HG02981 (cell line): ENCODE measurements at regions not wholly inside any gene's neighbourhood (a gene's known extent, or its start where the extent isn't known, plus 50 kb on each side); places are given as distances from the start of the nearest gene placed in this dataset.
"Not testable (repeated sequence)": the region's sequence is repeated elsewhere in the genome, so short reads cannot be mapped to it uniquely, and the experiment has no call there.

ENCODE experiments used
- ATAC-seq: cut with Tn5 transposase; IDR thresholded peaks from one replicate; pipeline ENCODE4 v1.9.1; 2021; ENCODE audit warnings: mild to moderate bottlenecking, moderate library complexity; ENCODE audit not compliant: unreplicated experiment

- not testable (repeated sequence) for ATAC-seq
Measured at GRCh38 chr18:27510036-27510633, 325.0 kb upstream of the CHST9 start.

DNA sequence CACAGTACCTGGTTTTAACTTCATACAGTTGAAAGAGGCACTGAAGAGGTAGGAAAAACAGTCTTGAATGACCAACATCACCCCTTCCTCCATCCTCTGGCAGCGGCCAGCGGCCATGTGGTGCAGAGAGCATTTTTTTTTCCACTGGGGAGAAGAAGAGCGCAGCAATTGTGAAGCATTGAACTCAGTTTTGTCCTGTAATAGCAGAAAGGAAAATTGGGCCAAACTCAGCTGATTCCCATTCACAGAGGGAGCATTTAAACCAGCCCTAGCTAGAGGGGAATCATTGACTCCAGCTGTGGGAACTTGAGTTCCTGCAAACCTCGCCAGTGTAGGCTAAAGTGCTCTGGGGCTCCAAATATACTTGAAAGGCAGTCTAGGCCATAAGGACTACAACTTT is 316.6 kb upstream of the CHST9 start:
- no peak for ATAC-seq

- no peak for ATAC-seq
Measured at GRCh38 chr18:27500531-27500930, 315.4 kb upstream of the CHST9 start.

- ATAC-seq = no peak
Measured at GRCh38 chr18:27497246-27497645, 312.1 kb upstream of the CHST9 start.

GRCh38 chr18:27493182-27493581 is 308.1 kb upstream of the CHST9 start:
- no peak for ATAC-seq

GRCh38 chr18:27491772-27492171 is 306.7 kb upstream of the CHST9 start:
- ATAC-seq = no peak

DNA sequence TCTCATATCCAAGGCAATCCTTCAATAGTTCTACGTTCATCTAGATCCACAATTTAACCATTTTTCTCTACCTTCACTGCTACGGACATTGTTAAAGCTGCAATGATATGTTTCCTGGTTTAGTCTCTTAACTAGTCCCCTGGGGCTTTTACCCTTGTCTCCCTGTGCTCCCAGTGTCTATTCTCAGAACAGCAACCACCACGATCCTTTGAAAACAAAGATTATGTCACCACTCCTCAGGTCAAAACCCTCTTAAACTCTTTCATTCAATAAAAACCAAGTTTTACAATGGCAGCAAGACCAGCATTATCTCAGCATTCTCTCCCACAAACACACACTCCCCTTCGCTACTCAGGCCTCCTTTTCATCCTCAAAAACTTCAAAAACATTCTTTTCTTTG is 298.2 kb upstream of the CHST9 start:
- no peak for ATAC-seq

DNA sequence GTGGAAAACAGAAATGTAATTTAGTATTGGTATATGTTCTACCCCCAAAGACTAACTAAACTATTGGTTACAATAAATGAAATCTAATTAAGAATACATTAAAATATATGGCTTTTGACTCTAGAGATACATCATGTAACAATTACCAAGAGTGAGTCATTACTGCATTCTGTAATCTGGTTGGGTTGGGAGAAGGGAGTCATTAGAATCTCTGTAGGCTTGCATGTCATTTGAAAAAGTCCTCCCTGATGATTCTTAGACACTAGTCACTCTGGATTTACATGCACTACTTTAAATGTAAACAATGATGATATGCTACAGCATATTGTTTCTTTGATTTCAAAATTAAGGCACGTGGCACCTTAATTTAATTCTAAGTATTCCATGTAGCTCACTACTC is 293.4 kb upstream of the CHST9 start:
- no peak for ATAC-seq

GRCh38 chr18:27473318-27473717 is 288.2 kb upstream of the CHST9 start:
- ATAC-seq = no peak

GRCh38 chr18:27467073-27467472 is 282.0 kb upstream of the CHST9 start:
- no peak for ATAC-seq

- ATAC-seq = no peak
Measured at GRCh38 chr18:27461957-27462356, 276.8 kb upstream of the CHST9 start.

GRCh38 chr18:27449104-27449503 is 264.0 kb upstream of the CHST9 start:
- no peak for ATAC-seq

- ATAC-seq = no peak
Measured at GRCh38 chr18:27447930-27448329, 262.8 kb upstream of the CHST9 start.

DNA sequence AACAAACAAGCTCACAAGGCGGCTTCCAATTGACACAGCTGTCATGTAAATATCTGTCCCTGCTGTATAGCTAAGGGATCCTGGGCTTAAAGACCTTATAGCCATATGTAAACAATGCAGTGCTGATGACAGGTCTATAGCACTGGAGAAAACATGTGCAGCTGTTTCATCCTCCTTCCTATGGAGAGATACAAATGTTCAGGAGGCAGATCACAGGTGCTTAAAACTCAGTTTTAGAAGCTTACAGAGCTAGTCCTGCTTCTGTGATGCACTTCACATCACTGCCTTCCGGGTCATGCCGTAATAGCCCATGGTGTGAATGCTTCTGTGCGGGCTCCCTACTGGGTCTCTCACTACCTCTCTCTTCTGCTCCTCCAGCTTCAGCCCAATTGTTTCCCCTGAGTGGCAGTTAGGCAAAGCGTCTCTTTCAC is 262.4 kb upstream of the CHST9 start:
- no peak for ATAC-seq

DNA sequence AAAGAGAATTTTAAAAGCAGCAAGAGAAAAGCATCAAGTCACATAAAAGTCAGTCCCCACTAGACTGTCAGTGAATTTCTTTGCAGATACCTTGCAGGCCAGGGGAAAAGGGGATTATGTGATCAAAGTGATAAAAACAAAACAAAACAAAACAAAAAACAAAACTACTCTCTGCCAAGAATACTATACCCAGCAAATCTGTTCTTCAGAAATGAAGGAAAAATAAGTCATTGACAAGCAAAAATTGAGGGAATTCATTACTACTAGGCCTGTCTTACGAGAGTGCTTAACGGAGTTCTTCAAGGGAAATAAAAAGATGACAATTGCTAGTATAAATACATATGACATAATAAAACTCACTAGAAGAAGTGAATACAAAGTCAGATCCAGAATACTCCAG is 245.5 kb upstream of the CHST9 start:
- no peak for ATAC-seq

DNA sequence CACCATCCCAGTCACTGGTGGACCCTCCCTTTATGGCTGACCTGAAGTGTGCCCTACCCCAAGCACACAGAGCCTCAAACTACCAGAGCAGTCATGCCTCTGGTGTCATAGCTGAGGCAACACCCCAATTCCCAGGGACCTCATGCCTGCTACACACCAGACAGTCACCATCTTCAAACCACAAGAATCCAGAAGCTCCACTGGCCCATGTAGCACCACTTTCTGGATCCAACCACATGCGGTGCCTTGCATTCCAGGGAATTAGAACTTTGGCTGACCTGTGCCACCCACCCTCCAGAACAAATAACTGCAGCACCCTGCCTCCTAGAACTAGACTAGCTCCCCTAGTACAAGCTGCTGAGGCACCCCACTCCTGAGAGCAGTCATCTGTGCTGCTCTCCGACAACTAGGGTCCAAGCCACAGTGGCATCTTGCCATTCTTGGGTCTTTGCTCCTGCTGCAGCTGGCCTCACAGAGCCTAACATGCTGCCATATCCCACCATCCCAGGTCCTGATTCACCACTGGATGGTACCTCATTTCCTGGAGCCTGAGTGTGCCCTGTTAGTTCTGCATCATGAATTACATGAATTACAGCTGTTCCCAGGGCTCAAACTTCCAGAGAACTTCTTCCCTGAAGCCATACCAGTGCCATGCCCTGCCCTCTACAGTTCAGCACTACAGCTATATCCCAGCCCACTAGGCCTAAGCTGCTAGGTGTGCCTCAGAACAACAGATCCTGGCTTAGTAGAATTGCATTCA is 243.8 kb upstream of the CHST9 start:
- ATAC-seq = no peak

GRCh38 chr18:27428120-27428519 is 243.0 kb upstream of the CHST9 start:
- ATAC-seq = no peak

GRCh38 chr18:27423581-27423980 is 238.5 kb upstream of the CHST9 start:
- no peak for ATAC-seq

- no peak for ATAC-seq
Measured at GRCh38 chr18:27419646-27420045, 234.5 kb upstream of the CHST9 start.

DNA sequence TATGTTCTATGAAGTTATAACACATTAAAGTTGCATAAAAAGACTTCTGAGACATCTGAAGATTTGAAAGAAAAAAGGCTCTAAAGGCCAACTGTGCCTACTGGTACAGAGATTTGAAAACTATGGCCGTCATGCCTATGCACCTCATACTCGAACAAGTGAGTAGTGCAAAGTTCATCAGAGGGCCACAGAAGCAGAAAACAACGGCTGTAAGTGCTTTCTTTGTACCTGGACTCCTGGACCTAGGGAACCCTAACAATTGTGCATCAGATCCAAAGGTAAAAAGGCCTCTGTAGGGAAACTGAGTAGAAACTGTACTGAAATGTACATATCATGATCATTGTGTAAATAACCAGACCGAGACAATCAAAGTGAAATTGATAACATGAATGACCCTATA is 230.4 kb upstream of the CHST9 start:
- ATAC-seq = no peak

GRCh38 chr18:27414682-27415081 is 229.6 kb upstream of the CHST9 start:
- ATAC-seq = no peak

DNA sequence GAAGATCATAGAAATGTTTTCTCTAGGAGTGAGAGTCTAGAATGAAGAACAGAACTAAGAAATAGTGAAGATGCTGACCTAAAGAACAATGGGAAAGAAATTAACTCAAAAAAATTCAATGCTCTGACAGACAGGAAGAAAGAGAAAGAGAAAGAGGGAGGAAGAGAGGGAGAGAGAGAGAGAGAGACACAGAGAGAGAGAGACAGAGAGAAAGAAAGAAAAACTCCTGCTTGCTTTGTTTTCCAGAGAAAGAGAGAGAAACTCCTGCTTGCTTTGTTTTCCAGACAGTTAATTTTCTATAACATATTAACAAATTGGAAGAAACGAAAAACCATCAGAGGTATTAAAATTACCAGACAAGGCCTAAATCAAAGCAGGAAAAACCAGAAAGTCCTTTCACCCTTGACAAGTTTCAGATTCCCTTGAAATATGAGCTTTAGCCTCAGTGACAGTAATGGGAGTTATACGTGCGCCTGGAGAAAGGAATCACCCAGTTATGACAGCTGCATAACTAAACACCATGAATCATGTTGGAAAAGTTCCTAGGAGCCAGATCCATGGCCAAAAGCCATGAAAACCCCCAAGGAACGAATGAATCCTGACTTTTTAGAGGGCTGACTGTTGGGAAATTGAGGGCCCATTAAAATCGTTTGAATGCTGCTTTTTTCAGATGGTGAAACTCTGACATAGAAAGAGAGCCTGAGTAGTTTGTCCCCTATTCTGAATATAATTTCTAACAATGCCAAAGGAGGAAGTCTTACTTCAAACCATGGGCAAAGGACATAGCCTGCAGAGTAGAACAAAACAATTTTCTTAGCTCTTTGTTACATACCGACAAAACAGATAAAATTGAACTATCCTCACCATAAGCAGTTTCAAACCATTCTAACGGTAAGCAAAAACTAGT is 228.6 kb upstream of the CHST9 start:
- no peak for ATAC-seq
